RKO (cell line): ENCODE measurements at regions not wholly inside any gene's neighbourhood (a gene's known extent, or its start where the extent isn't known, plus 50 kb on each side); places are given as distances from the start of the nearest gene placed in this dataset.
"Not testable (repeated sequence)": the region's sequence is repeated elsewhere in the genome, so short reads cannot be mapped to it uniquely, and the experiment has no call there.

ENCODE experiments used
- DNase-seq: peaks from one replicate; pipeline ENCODE4 v3.0.0-alpha.2; 2016; ENCODE audit warnings: low spot score

DNA sequence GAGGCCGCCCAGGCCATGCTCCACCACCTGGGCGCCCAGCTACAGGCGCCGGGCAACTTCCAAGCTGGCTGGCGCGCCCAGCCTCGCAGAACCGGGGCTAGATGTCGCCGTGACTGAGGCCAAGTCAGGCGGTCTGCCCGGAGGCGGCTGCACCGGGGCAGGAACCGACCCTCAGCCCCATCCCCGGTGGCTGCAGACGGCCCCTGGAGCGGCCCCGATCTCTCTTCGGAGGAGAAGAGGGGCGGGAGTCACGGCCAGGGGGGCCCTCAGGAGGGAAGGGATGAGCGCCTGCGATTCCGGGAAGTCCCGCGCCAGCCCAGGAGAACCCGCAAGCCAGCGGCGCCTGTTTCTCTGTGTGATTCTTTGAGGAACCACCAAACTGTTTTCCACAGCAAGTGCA lies 671.3 kb upstream of the DEFB115 start:
- DNase-seq = not testable (repeated sequence)

GRCh38 chr20:30593572-30593971 lies 663.9 kb upstream of the DEFB115 start:
- no peak for DNase-seq

DNA sequence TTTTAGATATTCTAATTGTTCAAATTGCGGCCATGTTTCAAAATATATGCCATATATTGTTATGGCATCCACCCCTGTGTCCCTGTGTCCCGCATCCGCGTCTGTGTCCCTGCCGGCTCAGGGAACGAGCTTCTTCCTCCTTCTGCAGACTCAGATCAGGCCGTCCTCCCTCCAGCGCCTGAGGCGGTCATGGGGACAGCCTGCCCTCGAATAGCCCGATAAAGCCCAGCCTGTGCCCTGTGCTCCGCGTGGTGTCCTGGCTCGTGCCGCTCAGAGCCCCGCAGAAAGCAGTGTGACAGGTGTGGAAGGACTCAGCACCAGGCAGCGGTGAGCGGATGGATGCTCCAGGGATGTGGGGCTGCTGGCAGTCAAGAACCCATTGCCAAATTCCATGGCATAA lies 663.4 kb upstream of the DEFB115 start:
- no peak for DNase-seq

- no peak for DNase-seq
Observed at GRCh38 chr20:30595698-30596097, 661.8 kb upstream of the DEFB115 start.

GRCh38 chr20:30597429-30597828 lies 660.0 kb upstream of the DEFB115 start:
- not testable (repeated sequence) for DNase-seq

- DNase-seq = no peak
Observed at GRCh38 chr20:30598460-30599230, 658.8 kb upstream of the DEFB115 start.

DNA sequence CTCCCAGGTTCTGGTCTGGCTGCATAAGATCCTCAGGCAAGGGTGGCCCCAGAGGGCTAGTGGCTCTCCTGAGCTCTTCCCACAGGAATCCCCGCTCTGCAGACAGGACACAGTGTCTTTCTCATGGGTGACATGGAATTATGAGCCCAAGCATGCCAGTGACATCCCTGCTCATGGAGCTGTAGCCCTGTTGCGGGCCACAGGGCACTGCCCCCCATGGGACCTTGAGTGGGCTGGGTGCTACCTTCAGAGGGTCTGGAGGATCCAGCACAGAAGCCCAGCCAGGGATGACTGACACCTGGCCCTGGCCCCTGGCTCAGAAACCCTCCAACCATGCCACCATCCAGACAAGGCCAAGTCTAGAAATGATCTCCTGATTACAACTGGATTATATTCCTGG lies 657.5 kb upstream of the DEFB115 start:
- no peak for DNase-seq

DNA sequence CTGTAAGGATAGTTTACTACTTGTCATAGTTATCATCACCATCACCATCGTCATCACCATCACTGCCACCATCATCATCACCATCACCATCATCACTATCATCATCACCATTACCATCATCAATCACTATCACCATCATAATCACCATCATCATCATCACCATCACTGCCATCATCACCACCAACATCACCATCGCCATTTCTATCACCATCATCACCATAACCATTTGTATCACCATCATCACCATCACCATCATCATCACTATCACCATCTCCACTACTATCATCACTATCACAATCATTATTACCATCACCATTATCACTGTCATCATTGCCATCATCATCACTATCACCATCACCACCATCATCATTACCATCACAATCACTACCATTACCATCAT lies 655.5 kb upstream of the DEFB115 start:
- no peak for DNase-seq

DNA sequence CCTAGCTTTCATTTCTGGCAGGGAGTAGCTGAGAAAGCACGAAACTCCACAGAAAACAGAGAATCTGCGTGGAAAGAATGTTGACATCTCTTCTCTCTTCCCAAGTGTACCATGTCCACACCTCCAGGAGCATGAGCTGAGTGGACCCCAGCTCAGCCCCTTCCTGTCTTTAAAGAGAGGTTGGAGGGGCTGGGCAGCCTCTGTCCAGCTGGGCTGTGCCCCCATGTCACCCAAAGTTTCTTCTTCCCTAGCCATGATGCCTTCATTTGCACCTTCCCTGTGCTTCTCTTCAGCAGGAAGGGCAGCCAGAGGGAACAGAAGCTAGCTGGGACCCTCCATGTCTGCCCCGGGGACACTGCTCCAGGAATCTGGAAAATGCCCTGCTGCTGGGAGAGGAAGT lies 655.0 kb upstream of the DEFB115 start:
- DNase-seq = no peak

DNA sequence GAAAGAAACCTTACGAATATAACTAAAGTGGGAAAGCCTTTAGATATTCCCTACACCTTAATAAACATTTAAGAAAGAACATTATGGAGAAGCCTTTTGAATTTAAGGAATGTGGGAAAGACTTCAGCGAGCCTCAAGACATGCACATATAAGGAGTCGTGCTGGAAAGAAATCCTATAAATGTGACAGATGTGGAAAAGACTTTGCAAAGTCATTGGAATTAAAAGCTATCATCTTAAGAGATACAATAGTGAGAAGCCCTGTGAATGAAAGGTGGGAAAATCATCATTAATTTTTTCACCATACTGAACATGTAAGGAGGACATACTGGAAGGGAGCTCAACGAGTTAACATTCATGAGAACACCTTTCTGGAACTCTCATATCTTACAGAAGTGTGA lies 650.5 kb upstream of the DEFB115 start:
- DNase-seq = no peak

GRCh38 chr20:30610029-30610693 lies 647.3 kb upstream of the DEFB115 start:
- no peak for DNase-seq

DNA sequence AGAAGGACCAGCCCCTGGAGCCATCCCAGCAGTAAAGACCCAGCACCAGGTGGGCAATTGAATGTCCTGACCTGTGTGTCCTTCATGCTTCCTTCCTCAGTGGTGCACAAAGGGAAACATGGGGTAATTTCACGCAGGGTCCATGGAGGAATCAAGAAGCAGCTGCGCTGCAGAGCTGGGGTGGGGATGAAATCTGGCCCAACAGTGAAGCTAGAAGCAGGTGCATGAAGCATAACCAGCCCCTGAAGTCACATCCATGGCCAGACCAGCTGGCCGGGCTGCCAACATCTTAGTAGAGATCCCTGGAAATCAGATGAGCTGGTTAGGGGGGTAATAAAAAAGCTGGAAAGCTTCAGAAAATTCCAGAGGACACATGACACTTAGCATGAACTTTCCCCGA lies 646.7 kb upstream of the DEFB115 start:
- DNase-seq = no peak

- DNase-seq = no peak
Observed at GRCh38 chr20:30611239-30611984, 646.1 kb upstream of the DEFB115 start.

- DNase-seq = no peak
Observed at GRCh38 chr20:30612344-30612743, 645.1 kb upstream of the DEFB115 start.

DNA sequence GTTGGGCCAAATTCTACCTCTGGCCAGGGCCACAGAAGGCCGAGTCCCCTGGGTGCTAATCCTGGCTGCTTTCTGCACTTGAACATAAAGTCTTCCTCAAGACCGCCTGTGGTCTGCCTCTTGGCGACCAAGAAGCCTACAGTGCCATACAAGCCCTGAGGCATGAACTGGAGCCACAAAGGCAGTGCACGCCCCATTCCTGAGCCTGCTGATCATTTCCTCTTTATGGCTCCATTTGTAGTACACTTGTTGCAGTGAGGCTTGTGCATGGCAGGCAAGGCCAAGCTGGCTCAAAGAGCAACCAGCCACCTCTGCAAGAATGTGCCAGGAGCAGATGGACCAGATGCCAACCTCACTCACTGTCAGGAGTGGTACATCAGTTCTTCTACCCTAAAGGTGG lies 636.1 kb upstream of the DEFB115 start:
- not testable (repeated sequence) for DNase-seq

DNA sequence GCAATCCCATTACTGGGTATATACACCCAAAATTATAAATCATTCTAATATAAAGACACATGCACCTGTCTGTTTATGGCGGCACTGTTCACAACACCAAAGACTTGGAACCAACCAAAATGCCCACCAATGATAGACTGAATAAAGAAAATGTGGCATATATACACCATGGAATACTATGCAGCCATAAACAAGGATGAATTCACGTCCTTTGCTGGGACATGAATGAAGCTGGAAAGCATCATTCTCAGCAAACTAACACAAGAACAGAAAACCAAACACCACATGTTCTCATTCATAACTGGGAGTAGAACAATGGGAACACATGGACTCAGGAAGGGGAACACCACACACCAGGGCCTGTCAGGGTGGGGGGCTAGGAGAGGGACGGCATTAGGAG lies 633.2 kb upstream of the DEFB115 start:
- DNase-seq = not testable (repeated sequence)

DNA sequence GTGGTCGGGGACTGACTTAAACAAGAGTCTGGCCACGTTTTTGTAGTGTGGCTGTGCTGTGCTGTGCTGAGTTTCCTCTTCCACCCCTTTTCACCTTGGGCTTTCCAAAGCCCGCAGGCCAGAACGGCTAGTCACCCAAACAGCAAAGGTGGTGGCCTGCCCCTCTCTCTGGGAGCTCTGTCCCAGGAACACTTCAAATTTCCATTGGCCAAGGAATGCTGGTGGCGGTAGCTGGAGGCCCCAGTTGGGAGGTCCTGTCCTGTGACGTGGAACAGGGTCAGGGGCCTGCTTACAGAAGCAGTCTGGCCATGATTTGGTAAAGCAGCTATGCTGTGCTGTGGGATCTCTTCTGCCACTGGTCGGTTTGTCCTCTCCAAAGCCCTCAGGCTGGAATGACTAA lies 628.1 kb upstream of the DEFB115 start:
- DNase-seq = not testable (repeated sequence)

GRCh38 chr20:30630761-30631160 lies 626.7 kb upstream of the DEFB115 start:
- DNase-seq = no peak

DNA sequence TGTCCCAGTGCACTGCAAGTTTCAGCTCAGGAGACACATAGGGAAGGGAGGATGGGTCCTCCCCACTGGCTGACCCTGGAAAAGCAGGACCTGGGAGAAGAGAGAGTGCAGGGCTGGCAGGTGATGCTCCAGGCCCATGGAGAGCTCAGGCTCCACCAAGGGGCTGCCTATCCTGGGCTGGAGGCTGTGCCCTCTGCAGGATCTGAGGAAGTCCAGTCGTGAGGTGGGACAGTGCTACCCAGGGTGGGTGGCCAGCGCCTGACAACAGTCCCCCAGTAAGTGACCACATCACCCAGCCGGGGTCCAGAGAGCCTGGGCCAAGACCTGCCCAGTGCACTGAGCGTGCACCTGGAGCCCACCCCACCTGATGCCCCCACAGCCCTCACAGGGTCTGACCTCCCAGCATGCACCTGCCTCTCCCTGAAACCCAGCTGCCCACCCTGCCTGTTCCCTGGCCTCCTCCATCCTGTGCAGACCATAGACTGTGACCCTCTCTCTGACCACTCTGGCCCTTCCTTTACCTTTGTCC lies 626.1 kb upstream of the DEFB115 start:
- not testable (repeated sequence) for DNase-seq

GRCh38 chr20:30632773-30633172 lies 624.7 kb upstream of the DEFB115 start:
- not testable (repeated sequence) for DNase-seq

GRCh38 chr20:30641522-30641921 lies 615.9 kb upstream of the DEFB115 start:
- DNase-seq = not testable (repeated sequence)

GRCh38 chr20:30660982-30661381 lies 596.5 kb upstream of the DEFB115 start:
- not testable (repeated sequence) for DNase-seq

DNA sequence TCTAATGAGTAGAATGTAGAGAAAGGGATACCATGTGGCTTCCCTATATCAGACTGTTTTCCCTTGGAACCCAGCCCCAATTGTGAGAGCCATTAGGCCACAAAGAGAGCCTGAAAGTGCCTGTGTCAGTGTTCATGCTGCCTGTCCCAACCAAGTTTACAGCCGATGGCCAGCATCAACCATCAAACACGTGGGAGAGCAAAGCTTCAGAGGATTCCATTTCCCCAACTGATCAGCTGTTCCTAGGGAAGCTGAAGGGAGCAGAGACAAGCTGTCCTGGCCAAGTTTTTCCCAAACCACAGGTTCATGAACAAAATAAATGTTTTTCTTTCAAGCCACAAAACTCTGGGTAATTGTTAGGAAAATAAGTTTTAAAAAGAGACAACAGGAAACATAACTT lies 589.0 kb upstream of the DEFB115 start:
- DNase-seq = not testable (repeated sequence)
